HL-60 (cell line): ENCODE measurements at regions not wholly inside any gene's neighbourhood (a gene's known extent, or its start where the extent isn't known, plus 50 kb on each side); places are given as distances from the start of the nearest gene placed in this dataset.

Experiments
- DNase-seq, 2 experiments: peaks; one replicate each; pipeline ENCODE4 v3.0.0-alpha.2; 2010 to 2020; ENCODE audit warnings: low read depth in 1 of 2, low spot score in 1 of 2
- H3K27ac ChIP-seq: fragments of 250-450 bp; sonication (Bioruptor Pico); replicated peaks from 2 replicates; pipeline ENCODE4 v1.5.1; 2020; ENCODE audit warnings: mild to moderate bottlenecking, moderate library complexity
- H3K27me3 ChIP-seq: fragments of 250-450 bp; sonication (Bioruptor Pico); 2 replicates; pipeline ENCODE4 v1.5.1; 2021; ENCODE audit warnings: mild to moderate bottlenecking, moderate library complexity; ENCODE audit not compliant: insufficient read depth, poor library complexity, severe bottlenecking
- H3K4me3 ChIP-seq: replicated peaks from 2 replicates; pipeline ENCODE4 v1.5.1; 2011; ENCODE audit warnings: mild to moderate bottlenecking, control low read depth, low read length; ENCODE audit not compliant: insufficient read depth
- GABPA ChIP-seq: IDR thresholded peaks from 2 replicates; pipeline ENCODE4 v1.6.1; 2012; ENCODE audit warnings: low read depth
- POLR2AphosphoS5 ChIP-seq: IDR thresholded peaks from 2 replicates; pipeline ENCODE4 v1.6.1; 2012; ENCODE audit warnings: low read depth
- SPI1 ChIP-seq: IDR thresholded peaks from 2 replicates; pipeline ENCODE4 v1.6.1; 2012; ENCODE audit warnings: low read depth, mild to moderate bottlenecking, borderline replicate concordance
- TF ChIP-seq, protein P1 (sequence below): IDR thresholded peaks from 2 replicates; pipeline ENCODE4 v1.6.1; 2012; ENCODE audit warnings: low read depth; ENCODE audit not compliant: insufficient replicate concordance
- TF ChIP-seq, protein P2 (sequence below): IDR thresholded peaks from one replicate; pipeline ENCODE4 v1.5.1; 2011; ENCODE audit warnings: low read length, control low read depth, inconsistent platforms; ENCODE audit not compliant: insufficient read depth

DNA sequence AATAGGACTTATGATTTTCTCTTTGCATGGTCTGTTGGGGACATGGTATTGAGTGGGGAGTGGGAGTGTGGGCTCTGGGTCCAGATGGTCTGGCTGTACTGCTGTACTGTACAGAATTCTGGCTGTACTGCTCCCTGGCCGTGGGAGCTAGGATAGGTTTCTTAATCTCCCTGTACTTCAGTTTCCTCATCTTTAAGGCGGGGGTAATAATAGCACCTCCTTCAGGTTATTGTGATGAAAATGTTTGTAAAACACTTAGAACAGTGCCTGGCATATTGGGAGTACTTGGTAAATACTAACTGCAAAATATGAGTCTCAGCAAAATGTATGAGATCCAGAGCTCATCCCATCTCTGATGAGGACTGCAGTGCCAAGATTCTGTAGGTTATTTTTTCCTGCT is 198.6 kb downstream of the KIF18A start:
- Histone ChIP-seq H3K27ac (no peak overlapping the region), H3K4me3 (no peak overlapping the region), H3K27me3 (no peaks in the 10 kb centered on the region)
- DNase-seq: no peak
- TF ChIP-seq SPI1 (no peak), GABPA (no peak), POLR2AphosphoS5 (no peak)
- TF ChIP-seq, protein P1, sequence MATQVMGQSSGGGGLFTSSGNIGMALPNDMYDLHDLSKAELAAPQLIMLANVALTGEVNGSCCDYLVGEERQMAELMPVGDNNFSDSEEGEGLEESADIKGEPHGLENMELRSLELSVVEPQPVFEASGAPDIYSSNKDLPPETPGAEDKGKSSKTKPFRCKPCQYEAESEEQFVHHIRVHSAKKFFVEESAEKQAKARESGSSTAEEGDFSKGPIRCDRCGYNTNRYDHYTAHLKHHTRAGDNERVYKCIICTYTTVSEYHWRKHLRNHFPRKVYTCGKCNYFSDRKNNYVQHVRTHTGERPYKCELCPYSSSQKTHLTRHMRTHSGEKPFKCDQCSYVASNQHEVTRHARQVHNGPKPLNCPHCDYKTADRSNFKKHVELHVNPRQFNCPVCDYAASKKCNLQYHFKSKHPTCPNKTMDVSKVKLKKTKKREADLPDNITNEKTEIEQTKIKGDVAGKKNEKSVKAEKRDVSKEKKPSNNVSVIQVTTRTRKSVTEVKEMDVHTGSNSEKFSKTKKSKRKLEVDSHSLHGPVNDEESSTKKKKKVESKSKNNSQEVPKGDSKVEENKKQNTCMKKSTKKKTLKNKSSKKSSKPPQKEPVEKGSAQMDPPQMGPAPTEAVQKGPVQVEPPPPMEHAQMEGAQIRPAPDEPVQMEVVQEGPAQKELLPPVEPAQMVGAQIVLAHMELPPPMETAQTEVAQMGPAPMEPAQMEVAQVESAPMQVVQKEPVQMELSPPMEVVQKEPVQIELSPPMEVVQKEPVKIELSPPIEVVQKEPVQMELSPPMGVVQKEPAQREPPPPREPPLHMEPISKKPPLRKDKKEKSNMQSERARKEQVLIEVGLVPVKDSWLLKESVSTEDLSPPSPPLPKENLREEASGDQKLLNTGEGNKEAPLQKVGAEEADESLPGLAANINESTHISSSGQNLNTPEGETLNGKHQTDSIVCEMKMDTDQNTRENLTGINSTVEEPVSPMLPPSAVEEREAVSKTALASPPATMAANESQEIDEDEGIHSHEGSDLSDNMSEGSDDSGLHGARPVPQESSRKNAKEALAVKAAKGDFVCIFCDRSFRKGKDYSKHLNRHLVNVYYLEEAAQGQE: no peak
- TF ChIP-seq, protein P2, sequence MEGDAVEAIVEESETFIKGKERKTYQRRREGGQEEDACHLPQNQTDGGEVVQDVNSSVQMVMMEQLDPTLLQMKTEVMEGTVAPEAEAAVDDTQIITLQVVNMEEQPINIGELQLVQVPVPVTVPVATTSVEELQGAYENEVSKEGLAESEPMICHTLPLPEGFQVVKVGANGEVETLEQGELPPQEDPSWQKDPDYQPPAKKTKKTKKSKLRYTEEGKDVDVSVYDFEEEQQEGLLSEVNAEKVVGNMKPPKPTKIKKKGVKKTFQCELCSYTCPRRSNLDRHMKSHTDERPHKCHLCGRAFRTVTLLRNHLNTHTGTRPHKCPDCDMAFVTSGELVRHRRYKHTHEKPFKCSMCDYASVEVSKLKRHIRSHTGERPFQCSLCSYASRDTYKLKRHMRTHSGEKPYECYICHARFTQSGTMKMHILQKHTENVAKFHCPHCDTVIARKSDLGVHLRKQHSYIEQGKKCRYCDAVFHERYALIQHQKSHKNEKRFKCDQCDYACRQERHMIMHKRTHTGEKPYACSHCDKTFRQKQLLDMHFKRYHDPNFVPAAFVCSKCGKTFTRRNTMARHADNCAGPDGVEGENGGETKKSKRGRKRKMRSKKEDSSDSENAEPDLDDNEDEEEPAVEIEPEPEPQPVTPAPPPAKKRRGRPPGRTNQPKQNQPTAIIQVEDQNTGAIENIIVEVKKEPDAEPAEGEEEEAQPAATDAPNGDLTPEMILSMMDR: no peak

DNA sequence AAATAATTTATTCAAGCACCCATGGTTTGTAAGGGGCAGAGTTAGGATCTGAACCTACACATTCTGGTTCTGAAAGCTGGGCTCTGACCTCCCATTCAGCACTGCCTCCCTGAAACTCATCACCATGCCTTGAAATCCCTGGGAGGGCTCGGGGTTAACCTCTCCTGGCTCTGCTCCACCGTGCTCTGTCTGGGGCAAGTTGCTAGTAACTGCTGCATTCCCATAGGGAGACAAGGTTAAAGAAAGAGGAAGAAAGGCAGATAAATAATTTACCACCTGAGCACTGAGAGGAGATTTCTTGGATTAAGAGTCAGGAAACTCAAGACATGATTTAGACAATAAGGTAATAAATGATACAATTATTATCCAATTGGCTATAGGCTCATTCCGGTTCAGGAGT is 199.3 kb downstream of the KIF18A start:
- H3K27me3 ChIP-seq: no peaks in the 10 kb centered on the region
- no peak for DNase-seq
- TF ChIP-seq SPI1 (no peak), GABPA (no peak), POLR2AphosphoS5 (no peak)
- TF ChIP-seq, protein P1: no peak
- TF ChIP-seq, protein P2: no peak

DNA sequence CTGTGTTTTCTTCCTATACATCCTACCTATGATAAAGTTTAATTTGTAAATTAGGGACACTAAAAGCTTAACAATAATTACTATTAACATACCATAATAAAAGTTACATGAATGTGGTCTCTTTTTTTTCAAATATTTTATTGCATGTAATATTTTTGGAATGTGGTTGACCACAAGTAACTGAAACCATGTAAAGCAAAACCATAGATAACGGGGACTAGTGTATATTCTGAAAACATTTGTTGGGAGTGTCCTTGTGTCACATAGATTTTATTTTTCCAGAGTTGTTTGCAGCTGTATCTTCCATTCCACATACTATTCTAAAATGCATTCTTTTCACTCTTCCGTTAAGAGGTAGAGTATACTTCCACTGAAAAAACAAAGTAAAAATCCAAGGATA is 200.4 kb downstream of the KIF18A start:
- TF ChIP-seq, protein P2: no peak
- TF ChIP-seq POLR2AphosphoS5 (no peak), GABPA (no peak), SPI1 (no peak)
- TF ChIP-seq, protein P1: no peak
- Histone ChIP-seq H3K27ac (no peak overlapping the region), H3K27me3 (no peaks in the 10 kb centered on the region), H3K4me3 (no peak overlapping the region)
- no peak for DNase-seq

More for the DNA sequence above, 199.3 kb downstream of the KIF18A start:
- no peak overlapping the region for H3K4me3 ChIP-seq
- no peak overlapping the region for H3K27ac ChIP-seq
